ENCODE measurements at regions not wholly inside any gene's neighbourhood (a gene's known extent, or its start where the extent isn't known, plus 50 kb on each side); places are given as distances from the start of the nearest gene placed in this dataset.
"Not testable (repeated sequence)": the region's sequence is repeated elsewhere in the genome, so short reads cannot be mapped to it uniquely, and the experiment has no call there.

DNA sequence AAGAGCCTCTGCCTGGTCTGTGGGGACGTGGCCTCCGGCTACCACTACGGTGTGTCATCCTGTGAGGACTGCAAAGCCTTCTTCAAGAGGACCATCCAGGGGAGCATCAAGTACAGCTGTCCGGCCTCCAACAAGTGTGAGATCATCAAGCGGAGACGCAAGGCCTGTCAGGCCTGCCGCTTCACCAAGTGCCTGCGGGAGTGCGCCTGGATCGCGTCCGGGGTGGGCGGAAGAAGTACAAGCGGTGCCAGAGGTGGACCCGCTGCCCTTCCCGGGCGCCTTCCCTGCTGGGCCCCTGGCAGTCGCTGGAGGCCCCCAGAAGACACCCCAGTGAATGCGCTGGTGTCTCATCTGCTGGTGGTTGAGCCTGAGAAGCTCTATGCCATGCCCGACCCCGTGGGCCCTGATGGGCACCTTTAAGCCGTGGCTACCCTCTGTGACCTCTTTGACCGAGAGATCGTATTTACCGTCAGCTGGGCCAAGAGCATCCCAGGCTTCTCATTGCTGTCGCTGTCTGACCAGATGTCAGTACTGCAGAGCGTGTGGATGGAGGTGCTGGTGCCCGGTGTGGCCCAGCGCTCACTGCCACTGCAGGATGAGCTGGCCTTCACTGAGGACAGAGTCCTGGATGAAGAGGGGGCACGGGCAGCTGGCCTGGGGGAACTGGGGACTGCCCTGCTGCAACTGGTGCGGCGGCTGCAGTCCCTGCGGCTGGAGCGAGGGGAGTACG is 84.3 kb downstream of the MRPL57 start:
- DNase-seq; in situ Hi-C loops (cut with MboI; ENCODE audit: low pct_unique_long_range_greater_than_20kb, low sequenced_read_pairs): not testable (repeated sequence)

DNA sequence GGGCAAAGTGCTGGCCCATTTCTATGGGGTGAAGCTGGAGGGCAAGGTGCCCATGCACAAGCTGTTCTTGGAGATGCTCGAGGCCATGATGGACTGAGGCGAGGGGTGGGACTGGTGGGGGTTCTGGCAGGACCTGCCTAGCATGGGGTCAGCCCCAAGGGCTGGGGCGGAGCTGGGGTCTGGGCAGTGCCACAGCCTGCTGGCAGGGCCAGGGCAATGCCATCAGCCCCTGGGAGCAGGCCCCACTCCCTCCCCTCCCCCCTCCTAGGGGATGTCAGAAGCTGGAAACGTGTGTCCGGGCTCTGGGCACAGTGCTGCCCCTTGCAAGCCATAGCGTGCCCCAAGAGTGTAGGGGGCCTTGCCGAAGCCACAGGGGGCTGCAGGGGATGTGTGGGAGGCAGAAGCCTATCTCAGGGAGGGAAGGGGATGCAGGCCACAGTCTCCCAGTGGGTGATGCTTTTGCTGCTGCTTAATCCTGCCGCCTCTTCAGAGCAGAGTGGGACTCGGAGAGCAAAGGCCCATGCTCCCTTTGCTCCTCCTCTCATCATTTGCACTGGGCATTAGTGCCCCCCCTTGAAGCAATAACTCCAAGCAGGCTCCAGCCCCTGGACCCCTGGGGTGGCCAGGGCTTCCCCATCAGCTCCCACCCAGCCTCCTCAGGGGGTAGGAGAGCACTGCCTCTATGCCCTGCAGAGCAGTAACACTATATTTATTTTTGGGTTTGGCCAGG is 85.2 kb downstream of the MRPL57 start:
- DNase-seq; in situ Hi-C loops (cut with MboI; ENCODE audit: low pct_unique_long_range_greater_than_20kb, low sequenced_read_pairs): not testable (repeated sequence)

DNA sequence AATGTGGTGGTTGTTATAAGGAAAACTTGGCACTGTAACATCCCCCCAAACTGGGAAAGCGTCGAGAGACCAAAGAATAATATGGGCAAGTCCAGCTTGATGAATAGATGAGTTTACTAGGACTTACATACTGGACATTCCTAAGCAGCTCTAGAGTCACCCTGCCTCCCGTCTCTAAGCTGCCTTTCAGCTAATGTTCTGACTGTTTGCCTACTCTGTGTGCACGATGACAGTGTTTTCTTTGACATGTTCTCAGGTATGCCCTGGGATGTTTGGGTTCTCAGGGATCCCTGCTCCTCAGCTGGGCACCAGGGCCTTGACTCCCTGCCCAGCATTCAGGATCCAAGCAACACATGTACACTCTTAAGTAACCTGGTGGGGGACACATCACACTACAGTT is 87.5 kb downstream of the MRPL57 start:
- in situ Hi-C loops (cut with MboI; ENCODE audit: low pct_unique_long_range_greater_than_20kb, low sequenced_read_pairs); DNase-seq: not testable (repeated sequence)

DNA sequence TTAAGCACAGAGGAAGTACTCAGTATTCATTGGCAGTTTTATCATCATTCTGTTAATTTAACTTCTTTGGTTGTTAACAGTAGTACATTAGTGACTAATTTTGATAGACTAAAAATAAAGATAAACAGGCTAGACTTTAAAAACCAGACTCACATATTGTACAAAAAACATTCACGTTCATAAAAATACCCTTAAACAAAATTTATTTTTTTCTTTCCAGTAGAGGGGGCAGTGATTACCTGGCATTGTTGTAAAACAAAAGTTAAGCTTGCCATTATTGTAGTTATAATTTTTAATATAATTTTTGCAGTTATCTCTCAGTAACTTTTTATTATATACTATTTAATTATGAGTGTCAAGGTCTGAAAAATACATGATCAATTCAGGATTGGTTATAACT is 92.0 kb downstream of the MRPL57 start:
- DNase-seq; in situ Hi-C loops (cut with MboI; ENCODE audit: low pct_unique_long_range_greater_than_20kb, low sequenced_read_pairs): not testable (repeated sequence)

DNA sequence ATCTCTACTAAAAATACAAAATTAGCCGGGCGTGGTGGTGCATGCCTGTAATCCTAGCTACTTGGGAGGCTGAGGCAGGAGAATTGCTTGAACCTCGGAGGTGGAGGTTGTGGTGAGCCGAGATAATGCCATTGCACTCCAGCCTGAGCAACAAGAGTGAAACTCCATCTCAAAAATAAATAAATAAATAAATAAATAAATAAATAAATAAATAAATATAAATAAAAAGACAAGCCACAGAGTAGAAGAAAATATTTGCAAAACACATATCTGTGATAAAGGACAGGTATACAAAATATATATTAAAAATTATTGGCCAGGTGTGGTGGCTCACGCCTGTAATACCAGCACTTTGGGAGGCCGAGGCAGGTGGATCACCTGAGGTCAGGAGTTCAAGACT is 96.0 kb downstream of the MRPL57 start:
- in situ Hi-C loops (cut with MboI; ENCODE audit: low pct_unique_long_range_greater_than_20kb, low sequenced_read_pairs) = loop anchor here (5.0 kb wide), 1 partner anchor 1725 kb away; no protein-coding TSS in a partner anchor
- DNase-seq = not testable (repeated sequence)

DNA sequence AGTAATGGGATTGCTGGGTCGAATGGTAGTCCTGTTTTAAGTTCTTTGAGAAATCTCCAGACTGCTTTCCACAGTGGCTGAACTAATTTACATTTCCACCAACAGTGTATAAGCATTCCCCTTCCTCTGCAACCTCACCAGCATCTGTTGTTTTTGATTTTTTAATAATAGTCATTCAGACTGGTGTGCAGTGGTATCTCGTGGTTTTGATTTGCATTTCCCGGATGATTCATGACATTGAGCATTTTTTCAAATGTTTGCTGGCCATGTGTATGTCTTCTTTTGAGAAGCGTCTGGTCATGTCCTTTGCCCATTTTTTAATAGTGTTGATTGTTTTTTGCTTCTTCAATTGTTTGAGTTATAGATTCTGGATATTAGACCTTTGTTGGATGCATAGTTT is 98.0 kb downstream of the MRPL57 start:
- DNase-seq = not testable (repeated sequence)
- in situ Hi-C loops (cut with MboI; ENCODE audit: low pct_unique_long_range_greater_than_20kb, low sequenced_read_pairs) = loop anchor here (5.0 kb wide), 1 partner anchor 1727 kb away; no protein-coding TSS in a partner anchor

DNA sequence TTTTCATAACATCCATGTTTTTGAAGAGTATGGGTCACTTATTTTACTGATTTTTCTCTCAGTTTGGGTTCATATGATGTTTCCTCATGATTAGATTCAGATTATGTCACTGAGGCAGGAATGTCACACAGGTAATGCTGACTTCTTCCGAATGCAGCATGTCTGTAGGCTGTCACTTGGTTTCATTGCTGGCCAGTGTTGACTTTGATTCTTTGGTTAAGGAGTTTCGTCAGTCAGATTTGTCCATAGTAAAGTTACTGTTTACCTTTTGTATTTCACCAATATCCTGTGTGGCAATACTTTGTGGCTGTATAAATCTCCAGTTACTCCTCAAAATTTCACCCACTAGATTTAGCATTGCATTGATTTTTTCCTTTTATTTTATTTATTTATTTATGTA is 105.6 kb downstream of the MRPL57 start:
- in situ Hi-C loops (cut with MboI; ENCODE audit: low pct_unique_long_range_greater_than_20kb, low sequenced_read_pairs) = loop anchor here (25.0 kb wide), 1 partner anchor 205 kb away; no protein-coding TSS in a partner anchor
- DNase-seq = no peak

DNA sequence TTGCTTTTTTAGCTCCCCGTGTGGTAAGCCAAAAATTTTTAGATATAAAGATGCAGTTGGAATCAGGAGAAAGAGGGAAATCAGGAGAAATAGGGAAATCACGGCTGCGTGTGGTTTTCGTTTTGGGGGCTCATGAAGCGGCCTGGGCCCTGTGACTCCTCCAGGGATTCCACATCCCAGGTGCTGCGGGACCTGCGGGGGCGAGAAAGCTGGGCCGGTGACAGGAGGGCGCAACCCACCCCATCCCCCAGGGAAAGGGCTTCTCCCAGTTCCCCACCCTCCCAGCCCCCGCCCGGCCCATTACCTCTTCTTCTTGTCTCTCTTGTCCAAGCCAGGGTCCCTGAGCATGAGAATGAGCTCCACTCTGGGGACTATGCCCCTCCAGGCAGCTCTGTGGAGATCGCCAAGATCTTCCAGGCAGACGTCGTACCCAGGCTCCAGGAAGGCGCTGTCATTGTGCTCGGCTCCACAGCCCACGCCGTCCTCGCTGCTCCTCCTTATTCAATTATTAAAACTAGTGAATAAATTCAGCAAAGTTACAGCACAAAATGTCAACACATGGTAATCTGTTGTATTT is 111.0 kb downstream of the MRPL57 start:
- no peak for DNase-seq
- in situ Hi-C loops (cut with MboI; ENCODE audit: low pct_unique_long_range_greater_than_20kb, low sequenced_read_pairs) = loop anchor here (25.0 kb wide), 1 partner anchor 200 kb away; no protein-coding TSS in a partner anchor

DNA sequence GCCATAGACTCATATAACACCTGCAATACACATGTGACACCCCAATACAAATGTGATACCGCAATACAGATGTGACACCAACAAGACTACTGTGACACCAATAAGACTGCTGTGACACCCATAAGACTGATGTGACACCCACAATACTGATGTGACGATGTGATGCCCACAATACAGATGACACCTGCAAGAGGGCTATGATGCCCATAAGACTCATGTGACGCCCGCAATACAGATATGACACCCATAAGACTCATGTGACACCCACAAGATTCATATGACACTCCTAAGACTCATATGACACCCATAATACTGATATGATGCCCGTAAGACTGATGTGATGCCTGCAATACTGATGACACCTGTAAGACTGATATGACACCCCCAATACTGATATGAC is 113.0 kb downstream of the MRPL57 start:
- DNase-seq = no peak
- in situ Hi-C loops (cut with MboI; ENCODE audit: low pct_unique_long_range_greater_than_20kb, low sequenced_read_pairs) = loop anchor here (25.0 kb wide), 1 partner anchor 198 kb away; no protein-coding TSS in a partner anchor

DNA sequence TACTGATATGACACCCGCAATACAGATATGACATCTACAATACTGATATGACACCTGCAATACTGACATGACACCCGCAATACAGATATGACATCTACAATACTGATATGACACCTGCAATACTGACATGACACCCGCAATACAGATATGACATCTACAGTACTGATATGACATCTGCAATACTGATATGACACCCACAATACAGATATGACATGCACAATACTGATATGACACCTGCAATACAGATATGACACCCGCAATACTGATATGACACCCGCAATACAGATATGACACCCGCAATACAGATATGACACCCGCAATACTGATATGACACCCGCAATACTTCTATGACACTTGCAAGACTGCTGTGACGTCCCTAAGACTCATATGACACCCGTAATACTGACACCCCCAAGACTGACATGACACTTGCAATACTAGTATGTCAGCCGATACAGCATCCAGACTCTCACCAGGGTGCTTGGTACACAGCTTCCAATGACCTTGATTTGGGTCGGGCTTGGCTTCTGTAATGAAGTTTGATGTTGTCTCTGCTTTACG is 114.1 kb downstream of the MRPL57 start:
- in situ Hi-C loops (cut with MboI; ENCODE audit: low pct_unique_long_range_greater_than_20kb, low sequenced_read_pairs) = loop anchor here (25.0 kb wide), 1 partner anchor 197 kb away; no protein-coding TSS in a partner anchor
- not testable (repeated sequence) for DNase-seq

DNA sequence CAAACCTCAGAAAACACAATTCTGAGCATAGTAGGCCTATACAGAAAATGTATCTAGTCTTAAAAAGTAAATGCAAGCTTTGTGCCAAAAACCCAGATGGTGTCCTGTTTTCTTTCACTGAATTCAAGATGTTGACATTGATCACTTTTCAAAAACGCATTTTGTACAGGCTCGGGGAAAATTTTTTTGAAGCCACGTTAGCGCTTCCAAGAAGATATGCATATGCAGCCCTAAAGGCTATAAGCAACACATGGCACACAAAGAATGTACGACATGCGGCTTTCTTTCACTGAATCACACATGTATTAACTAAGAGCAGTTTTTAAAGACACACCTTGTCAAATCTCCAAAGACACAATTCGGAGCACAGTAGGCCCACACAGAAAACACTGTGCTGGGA is 115.4 kb downstream of the MRPL57 start:
- in situ Hi-C loops (cut with MboI; ENCODE audit: low pct_unique_long_range_greater_than_20kb, low sequenced_read_pairs) = loop anchor here (25.0 kb wide), 1 partner anchor 195 kb away; no protein-coding TSS in a partner anchor

DNA sequence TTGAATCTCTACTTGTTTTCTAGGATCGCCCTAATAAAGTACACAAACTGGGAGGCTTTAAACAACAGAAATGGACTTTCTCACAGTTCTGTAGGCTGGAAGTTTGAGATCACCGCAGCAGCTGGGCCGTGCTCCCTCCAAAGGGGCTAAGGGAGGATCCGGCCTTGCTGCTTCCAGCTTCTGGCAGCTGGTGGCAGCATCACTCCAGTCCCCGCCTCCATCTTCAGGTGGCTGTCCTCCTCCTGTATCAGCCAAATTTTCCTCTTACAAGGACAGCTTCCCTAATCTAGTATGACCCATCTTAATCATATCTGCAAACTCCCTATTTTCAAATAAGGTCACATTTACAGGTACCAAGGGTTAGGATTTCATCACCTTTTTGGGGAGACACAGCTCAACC is 120.5 kb downstream of the MRPL57 start:
- in situ Hi-C loops (cut with MboI; ENCODE audit: low pct_unique_long_range_greater_than_20kb, low sequenced_read_pairs) = loop anchor here (25.0 kb wide), 1 partner anchor 190 kb away; no protein-coding TSS in a partner anchor
- DNase-seq = peak; percentile 73

More for the DNA sequence above, 115.4 kb downstream of the MRPL57 start:
- no peak for DNase-seq

DNA sequence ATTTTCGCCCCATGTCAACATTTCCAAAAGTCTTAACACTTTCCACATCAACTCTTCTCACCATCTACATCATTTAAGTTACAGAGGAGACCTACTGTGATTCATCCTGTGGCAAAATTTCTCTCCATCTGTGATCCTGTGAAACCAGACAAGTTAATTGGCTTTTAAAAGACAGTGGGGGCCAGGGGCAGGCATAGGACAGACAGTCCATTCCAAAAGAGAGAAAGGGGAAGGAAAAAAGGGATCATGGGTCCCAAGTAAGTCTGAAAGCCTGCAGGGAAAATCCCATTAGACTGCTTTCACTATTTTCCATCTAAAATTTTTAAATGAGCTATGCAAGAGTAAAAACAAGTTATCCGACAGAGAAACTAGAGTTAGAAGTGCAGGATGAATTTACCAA is 121.0 kb downstream of the MRPL57 start:
- no peak for DNase-seq
- in situ Hi-C loops (cut with MboI; ENCODE audit: low pct_unique_long_range_greater_than_20kb, low sequenced_read_pairs) = loop anchor here (25.0 kb wide), 1 partner anchor 190 kb away; no protein-coding TSS in a partner anchor

DNA sequence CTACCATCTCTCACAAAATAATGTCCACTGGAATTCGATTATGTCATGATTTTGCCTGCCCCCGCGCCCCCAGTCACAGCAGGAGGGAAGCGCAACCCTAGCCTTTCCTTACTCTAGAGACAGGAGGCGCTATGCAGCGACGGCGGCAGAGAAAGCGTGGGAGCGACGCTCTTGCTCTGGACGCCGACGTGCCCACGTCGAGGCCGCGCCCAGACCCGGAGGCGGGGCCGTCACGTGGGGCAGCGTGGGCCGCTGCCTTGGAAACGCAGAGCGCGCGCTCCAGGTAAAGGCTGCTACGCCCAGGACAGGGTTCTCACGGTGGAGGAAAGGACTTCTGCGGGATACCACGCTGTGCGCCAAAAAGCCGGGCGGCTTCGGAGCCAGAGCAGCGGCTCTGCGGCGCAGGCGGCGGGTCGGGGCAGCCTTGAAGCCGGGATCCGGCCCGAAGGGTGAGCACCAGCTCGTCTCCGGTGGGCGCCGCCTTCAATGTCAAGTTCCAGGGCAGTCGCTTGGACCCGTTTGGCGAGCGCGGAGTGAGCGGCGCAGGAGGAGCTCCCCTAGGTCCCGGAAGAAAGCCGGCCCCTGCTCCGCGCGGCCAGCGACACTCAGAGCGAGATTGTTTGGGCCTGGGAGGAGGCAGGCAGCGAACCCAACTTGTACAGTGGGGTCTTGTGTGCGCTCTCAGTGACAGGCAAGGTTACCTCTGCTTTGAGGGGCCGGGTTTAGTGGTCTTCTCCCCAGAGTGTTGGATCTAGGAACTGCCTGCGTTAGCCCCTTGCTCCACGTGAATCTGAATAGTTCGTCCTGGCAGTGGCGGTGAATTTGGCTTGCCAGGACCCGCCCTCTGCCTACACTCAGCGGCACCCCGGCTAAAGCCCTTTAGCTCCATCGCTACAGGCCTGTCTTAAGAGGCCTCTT is 121.7 kb downstream of the MRPL57 start:
- DNase-seq = peak; percentile 92
- in situ Hi-C loops (cut with MboI; ENCODE audit: low pct_unique_long_range_greater_than_20kb, low sequenced_read_pairs) = loop anchor here (25.0 kb wide), 1 partner anchor 189 kb away; no protein-coding TSS in a partner anchor

DNA sequence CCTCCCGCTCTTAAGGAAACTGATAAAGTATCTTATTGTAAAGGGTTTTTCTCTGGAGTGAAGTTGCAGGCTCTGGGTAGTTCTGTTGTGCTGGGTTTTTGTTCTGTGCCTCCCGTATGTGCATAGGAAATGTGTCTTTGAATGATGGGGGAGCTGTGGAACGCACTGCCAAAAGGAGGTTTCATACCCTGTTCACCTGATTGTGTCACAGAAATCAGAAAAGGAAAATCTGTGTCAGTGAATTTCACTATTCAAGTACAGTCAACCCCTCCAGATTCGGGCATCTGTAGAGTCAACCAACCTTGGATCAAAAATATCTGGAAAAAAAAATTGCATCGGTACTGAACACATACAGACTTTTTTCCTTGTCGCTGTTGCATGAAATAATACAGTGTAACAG is 127.8 kb downstream of the MRPL57 start:
- DNase-seq = no peak
- in situ Hi-C loops (cut with MboI; ENCODE audit: low pct_unique_long_range_greater_than_20kb, low sequenced_read_pairs) = no loop called here

DNA sequence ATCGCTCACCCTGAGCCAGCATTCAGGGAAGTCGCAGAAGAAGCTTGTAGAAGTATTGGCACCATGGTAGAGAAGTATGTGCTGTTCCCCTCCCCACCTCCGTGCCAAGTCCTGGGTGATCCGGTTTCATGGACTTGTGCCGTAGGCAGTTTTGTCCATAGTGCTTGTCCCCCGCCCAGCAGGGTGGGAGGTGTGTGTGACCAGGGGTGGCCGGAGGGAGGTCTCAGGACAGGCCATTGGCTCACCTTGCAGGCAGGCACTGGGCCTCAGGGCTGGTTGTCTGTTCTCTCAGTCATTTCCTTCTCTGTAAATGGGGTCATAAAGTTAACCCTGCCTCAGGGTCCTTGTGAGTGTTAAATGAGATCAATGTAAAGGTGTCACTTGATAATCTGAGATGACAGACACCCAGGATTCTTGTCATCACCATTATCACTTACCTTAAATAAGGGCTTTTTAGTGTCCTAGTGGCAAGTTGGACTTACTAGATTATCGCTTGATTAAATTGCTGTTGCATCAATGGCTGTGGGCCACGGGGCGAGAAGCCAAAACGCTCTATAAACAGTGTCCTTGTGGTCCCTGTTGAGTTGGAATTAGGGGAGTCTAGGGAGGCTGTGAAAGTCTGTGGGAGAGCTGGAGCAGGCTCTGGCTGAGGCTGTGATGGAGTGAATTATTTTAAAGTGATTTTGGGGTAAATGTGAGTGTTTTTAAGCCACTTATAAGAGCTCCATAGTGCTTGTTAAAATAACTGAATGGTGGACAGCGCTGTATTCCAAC is 130.0 kb downstream of the MRPL57 start:
- in situ Hi-C loops (cut with MboI; ENCODE audit: low pct_unique_long_range_greater_than_20kb, low sequenced_read_pairs); DNase-seq: not testable (repeated sequence)

DNA sequence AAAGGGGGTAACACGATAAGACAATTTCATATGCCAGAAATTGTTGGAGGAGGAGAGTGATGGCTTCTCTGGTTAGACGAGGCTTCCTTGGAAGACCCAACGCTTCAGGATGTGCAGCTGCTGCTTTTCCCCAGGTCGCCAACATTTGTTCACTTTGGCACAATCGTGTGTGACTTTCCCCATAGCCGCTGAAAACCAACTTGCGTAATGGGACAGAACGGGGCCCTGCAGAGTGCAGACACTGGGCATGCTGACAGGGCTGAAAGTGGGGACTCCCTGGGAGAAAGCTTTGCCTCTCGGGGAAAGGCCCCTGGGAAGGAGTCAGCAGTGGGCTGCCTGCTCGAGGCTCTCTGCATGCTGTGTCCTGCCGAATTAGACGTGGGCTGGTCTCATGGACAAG is 130.7 kb downstream of the MRPL57 start:
- DNase-seq; in situ Hi-C loops (cut with MboI; ENCODE audit: low pct_unique_long_range_greater_than_20kb, low sequenced_read_pairs): not testable (repeated sequence)

All from KBM-7 (cell line).